ENCODE measurements at regions not wholly inside any gene's neighbourhood (a gene's known extent, or its start where the extent isn't known, plus 50 kb on each side); places are given as distances from the start of the nearest gene placed in this dataset.
"Not testable (repeated sequence)": the region's sequence is repeated elsewhere in the genome, so short reads cannot be mapped to it uniquely, and the experiment has no call there.

DNA sequence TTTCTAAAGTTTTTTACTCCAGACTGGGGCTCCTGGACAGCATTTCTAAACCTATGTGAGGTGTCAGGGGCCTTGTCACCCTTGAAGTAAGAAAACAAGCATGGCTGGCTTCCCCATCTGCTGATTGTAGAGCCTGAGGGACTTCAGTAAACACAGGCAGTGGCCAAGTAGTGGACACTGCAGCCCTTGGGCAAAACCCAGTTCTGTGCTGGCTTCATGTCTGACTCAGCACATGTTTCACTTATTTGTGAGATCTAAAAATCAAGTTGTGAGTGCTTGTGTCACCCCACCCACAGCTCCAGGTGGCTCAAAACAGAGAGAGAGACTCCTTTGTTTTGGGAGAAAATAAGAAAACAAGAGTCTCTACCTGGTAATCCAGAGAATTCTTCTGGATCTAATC, 660.3 kb upstream of the VRK2 start:
- no peak for TF ChIP-seq TAF1 (IDR thresholded peaks at IDR 0.05; ENCODE audit: borderline replicate concordance, low read depth, low read length)
- TF ChIP-seq POLR2AphosphoS5 (IDR thresholded peaks at IDR 0.05; ENCODE audit: low read depth, low read length), result no peak
- no peak for TF ChIP-seq POLR2A (IDR thresholded peaks at IDR 0.05; ENCODE audit: low read depth, low read length)
- FAIRE-seq (no peak), DNase-seq (ENCODE audit: insufficient read length) (no peak)

DNA sequence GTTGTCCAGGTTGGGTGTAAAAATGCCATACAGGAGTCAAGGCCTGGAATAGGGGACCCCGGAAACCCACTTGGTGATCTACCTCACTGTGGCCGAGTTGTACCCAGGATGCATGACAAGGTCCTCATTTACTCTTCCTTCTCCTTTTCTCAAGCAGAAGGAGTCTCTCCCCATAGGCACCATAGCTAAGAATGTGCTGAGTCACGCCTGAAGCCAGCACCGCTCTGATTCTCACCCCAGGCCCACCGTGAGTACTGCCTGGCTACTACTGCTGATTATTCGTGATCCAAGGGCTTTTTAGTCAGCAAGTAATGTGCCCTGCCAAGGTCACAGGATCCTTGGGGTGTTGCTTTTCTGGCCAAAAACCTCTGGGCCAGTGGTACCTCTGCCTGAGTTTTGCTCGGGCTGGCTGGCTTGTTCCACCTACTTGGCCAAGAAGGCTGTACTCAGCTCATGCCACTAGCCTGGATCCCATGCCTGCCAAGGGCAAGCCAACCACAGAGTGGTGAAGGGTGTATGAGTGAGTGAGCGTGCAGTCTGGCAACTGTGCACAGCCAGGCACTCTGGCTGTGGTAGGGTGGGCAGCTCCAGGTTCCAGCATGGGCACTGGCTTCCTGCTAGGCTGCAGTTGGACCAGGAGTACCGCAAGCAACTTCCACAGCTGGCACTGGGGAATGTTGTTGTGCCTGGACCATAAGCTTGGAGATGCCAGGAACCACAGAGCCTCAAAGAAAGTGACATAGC, 650.1 kb upstream of the VRK2 start:
- FAIRE-seq (no peak), DNase-seq (ENCODE audit: insufficient read length) (no peak)
- TF ChIP-seq TAF1 (IDR thresholded peaks at IDR 0.05; ENCODE audit: borderline replicate concordance, low read depth, low read length) (no peak), POLR2AphosphoS5 (IDR thresholded peaks at IDR 0.05; ENCODE audit: low read depth, low read length) (no peak), POLR2A (IDR thresholded peaks at IDR 0.05; ENCODE audit: low read depth, low read length) (no peak)

DNA sequence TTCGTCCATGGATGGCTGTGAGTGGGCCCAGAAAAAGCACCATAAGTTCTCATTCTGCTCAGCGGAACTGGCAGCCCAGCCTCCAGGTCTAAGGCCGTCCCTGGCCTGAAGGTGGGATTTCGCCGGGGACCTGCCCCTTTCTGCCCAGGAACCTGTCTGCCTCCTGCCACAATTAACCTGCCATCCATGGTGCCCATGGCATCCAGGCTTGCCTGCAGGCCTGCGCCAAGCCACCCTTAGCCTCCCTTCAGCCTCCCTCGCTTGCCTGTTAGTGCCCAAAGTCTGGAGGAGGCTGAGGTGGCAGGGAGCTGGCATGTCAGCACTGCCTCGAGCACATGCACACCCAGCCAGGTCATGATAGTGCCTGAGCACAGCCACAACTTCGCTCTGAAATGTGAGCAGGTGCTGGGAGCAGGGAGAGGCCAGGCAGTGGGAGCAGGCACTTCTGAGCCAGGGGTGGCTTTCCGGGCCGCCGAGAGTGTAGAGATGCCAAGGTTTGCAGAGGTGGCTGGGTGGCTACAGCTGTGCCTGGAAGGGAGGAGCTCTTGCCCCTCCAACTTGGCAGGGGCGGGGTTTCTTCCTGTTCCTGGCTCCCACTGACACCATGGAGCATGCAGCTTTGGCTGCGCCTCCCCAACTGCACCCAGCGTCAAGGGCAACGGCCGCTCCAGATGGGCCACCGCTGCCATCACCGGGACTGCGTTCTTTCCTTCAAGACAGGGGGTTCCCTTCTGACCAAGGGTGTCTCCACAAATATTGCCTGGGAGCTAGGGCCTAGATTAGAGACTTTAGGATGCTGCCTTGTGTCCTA, 648.9 kb upstream of the VRK2 start:
- DNase-seq (ENCODE audit: insufficient read length) (no peak), FAIRE-seq (no peak)
- TF ChIP-seq POLR2A (IDR thresholded peaks at IDR 0.05; ENCODE audit: low read depth, low read length), result no peak
- no peak for TF ChIP-seq TAF1 (IDR thresholded peaks at IDR 0.05; ENCODE audit: borderline replicate concordance, low read depth, low read length)
- no peak for TF ChIP-seq POLR2AphosphoS5 (IDR thresholded peaks at IDR 0.05; ENCODE audit: low read depth, low read length)

DNA sequence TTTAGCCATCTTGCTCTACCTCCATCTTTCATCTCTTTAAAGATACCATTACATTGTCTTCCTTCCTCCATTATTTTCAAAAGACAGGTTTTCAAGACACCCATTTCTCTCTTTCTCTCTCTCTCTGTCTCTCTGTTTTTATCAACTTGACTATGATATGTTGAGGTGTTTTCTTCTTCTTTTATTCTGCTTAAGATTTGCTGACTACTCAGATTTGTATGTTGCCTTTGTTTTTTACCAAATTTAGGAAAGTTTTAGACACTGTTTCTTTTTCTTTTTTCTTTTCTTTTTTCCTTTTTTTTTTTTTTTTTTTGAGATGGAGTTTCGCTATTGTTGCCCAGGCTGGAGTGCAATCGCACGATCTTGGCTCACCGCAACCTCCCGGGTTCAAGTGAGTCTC, 647.5 kb upstream of the VRK2 start:
- DNase-seq (ENCODE audit: insufficient read length) (no peak), FAIRE-seq (no peak)
- TF ChIP-seq POLR2AphosphoS5 (IDR thresholded peaks at IDR 0.05; ENCODE audit: low read depth, low read length), result no peak
- TF ChIP-seq POLR2A (IDR thresholded peaks at IDR 0.05; ENCODE audit: low read depth, low read length), result no peak

DNA sequence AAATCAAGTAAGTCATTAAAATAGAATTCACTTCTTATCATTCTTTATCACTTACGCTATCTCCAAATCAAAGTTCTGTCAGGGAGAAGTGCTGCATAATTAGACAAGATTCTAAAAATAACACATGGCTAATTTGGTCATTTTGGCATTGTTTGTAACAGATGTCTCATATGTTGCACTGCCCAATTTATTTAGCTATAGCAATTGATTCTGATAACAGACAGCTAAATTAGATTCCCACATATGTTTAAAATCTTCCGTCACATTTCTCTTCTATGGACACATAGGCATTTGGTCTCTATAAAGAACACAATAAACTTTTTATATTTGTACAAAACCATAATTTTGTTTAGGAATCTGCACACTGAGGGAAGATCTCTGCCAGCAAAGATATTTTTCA, 644.5 kb upstream of the VRK2 start:
- DNase-seq (ENCODE audit: insufficient read length) (no peak), FAIRE-seq (no peak)
- no peak for TF ChIP-seq TAF1 (IDR thresholded peaks at IDR 0.05; ENCODE audit: borderline replicate concordance, low read depth, low read length)
- TF ChIP-seq POLR2A (IDR thresholded peaks at IDR 0.05; ENCODE audit: low read depth, low read length), result no peak
- TF ChIP-seq POLR2AphosphoS5 (IDR thresholded peaks at IDR 0.05; ENCODE audit: low read depth, low read length), result no peak

DNA sequence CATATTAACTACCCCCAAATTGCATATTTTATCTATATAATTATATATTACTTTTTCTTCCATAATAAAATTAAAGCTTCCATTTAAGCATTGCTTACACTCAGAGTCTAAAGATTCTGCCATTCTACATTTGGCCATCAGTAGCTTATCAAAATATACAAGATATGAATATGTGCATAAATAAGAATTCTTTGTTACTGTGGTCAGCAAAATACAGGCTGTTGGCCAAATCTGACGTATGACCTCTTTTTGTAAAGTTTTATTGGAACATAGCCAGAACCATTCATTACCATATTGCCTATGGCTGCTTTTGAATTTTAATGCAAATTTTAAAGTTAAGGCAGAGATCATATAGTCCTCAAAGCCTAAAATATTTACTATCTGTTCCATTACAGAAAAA, 643.9 kb upstream of the VRK2 start:
- no peak for DNase-seq (ENCODE audit: insufficient read length)
- TF ChIP-seq POLR2A (IDR thresholded peaks at IDR 0.05; ENCODE audit: low read depth, low read length) (no peak), POLR2AphosphoS5 (IDR thresholded peaks at IDR 0.05; ENCODE audit: low read depth, low read length) (no peak), TAF1 (IDR thresholded peaks at IDR 0.05; ENCODE audit: borderline replicate concordance, low read depth, low read length) (no peak)
- no peak for FAIRE-seq

DNA sequence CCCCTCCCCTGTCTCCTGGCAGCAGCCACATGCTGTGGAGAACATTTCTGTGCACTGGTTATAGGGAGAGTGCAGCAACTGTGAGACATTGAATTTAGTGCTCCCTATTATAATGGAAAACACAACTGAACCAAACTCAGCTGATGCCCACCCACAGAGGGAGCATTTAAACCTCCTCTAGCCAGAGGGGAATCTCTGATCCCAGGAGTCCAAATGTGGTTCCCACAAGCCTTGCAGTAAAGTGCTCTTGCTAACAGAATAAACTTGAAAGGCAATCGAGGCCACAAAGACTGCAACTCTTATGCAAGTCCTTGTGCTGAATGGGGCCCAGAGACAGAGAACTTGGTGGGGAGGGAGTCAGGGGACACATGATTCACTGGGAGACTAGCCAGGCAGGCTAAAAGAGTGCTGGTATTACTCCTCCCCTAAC, 638.8 kb upstream of the VRK2 start:
- no peak for TF ChIP-seq POLR2A (IDR thresholded peaks at IDR 0.05; ENCODE audit: low read depth, low read length)
- TF ChIP-seq POLR2AphosphoS5 (IDR thresholded peaks at IDR 0.05; ENCODE audit: low read depth, low read length), result no peak
- TF ChIP-seq TAF1 (IDR thresholded peaks at IDR 0.05; ENCODE audit: borderline replicate concordance, low read depth, low read length), result no peak
- DNase-seq (ENCODE audit: insufficient read length) (no peak), FAIRE-seq (no peak)

DNA sequence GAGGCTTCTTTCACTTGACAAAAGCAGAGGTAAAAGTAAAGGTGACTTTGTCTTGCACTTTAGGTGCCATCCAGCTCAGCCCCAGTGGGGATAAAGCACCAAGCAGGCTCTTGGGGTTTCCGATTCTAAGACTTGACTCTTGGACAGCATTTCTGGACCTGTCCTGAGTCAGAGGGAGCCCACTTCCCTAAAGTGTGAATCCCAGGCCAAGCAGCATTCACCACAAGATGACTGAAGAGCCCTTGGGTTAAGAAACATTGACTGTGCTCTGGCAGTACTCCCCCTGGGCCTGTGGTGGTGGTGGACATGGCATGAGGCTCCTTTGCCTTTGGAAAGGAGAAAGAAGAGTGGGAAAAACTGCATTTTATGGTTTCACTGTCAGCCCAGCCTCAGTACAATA, 638.0 kb upstream of the VRK2 start:
- DNase-seq (ENCODE audit: insufficient read length), result no peak
- no peak for FAIRE-seq
- TF ChIP-seq POLR2A (IDR thresholded peaks at IDR 0.05; ENCODE audit: low read depth, low read length) (no peak), POLR2AphosphoS5 (IDR thresholded peaks at IDR 0.05; ENCODE audit: low read depth, low read length) (no peak), TAF1 (IDR thresholded peaks at IDR 0.05; ENCODE audit: borderline replicate concordance, low read depth, low read length) (no peak)

DNA sequence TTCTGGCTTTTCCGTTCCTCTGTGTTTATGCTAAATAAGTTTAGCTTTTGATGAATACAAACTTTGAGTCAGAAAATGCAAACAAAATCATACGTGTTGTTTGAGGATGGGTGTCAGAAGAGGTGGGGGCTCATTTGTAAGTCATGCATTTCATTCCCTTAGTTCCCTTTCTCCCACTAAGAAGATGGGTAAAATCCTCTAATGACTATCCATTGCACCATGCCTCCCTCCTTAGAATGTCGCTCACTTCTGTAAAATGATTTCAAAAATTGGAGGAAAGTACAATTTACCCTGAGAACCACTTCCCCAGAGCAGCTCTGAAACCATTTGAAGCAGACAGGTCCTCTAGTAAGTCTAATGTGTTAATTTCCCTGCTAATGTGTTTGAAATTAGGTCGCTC, 629.6 kb upstream of the VRK2 start:
- DNase-seq (ENCODE audit: insufficient read length) (no peak), FAIRE-seq (no peak)
- no peak for TF ChIP-seq TAF1 (IDR thresholded peaks at IDR 0.05; ENCODE audit: borderline replicate concordance, low read depth, low read length)
- no peak for TF ChIP-seq POLR2A (IDR thresholded peaks at IDR 0.05; ENCODE audit: low read depth, low read length)
- TF ChIP-seq POLR2AphosphoS5 (IDR thresholded peaks at IDR 0.05; ENCODE audit: low read depth, low read length), result no peak

DNA sequence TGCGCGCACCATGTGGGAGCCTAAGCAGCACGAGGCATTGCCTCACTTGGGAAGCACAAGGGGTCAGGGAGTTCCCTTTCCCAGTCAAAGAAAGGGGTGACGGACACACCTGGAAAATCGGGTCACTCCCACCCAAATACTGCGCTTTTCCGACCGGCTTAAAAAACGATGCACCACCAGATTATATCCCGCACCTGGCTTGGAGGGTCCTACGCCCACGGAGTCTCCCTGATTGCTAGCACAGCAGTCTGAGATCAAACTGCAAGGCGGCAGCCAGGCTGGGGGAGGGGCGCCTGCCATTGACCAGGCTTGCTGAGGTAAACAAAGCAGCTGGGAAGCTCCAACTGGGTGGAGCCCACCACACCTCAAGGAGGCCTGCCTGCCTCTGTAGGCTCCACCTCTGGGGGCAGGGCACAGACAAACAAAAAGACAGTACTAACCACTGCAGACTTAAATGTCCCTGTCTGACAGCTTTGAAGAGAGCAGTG, 627.7 kb upstream of the VRK2 start:
- not testable (repeated sequence) for DNase-seq (ENCODE audit: insufficient read length); FAIRE-seq

DNA sequence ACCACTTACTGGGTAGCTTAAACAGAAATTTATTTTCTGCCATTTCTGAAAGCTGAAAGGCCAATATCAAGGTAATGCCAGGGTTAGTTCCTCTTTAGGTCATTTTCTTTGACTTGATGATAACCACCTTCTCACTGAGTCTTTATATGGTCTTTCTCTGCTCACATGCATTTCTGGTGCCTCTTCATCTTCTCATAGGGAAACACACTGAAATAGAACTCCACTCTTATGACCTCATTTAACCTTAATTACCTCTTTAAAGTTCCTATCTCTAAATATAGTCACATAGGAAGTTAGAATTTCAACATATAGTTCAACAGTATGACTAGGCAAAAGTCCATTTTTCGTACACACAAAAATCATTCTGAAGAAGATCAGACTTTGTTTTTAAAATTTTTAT, 616.8 kb upstream of the VRK2 start:
- FAIRE-seq (no peak), DNase-seq (ENCODE audit: insufficient read length) (no peak)
- no peak for TF ChIP-seq POLR2A (IDR thresholded peaks at IDR 0.05; ENCODE audit: low read depth, low read length)
- TF ChIP-seq POLR2AphosphoS5 (IDR thresholded peaks at IDR 0.05; ENCODE audit: low read depth, low read length), result no peak
- no peak for TF ChIP-seq TAF1 (IDR thresholded peaks at IDR 0.05; ENCODE audit: borderline replicate concordance, low read depth, low read length)

DNA sequence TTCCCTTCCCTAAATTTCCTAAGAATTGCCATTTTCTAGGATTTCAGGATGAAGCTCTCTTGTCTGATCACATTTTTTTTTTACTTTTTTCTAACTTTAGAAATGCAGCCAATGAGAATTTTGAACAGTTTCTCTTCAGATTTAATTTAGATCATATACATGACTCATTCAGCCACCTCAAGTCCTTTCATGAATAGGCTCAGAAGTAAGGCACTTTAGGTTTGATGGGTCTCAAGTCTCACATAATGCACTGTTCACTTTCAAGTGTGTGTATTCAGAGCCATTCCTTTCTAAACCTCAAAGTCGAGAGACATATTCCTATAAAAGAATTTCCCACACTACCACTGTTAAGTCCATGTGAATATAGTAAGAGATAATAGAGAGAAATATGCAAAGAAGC, 614.1 kb upstream of the VRK2 start:
- no peak for DNase-seq (ENCODE audit: insufficient read length)
- TF ChIP-seq POLR2AphosphoS5 (IDR thresholded peaks at IDR 0.05; ENCODE audit: low read depth, low read length) (no peak), TAF1 (IDR thresholded peaks at IDR 0.05; ENCODE audit: borderline replicate concordance, low read depth, low read length) (no peak), POLR2A (IDR thresholded peaks at IDR 0.05; ENCODE audit: low read depth, low read length) (no peak)
- FAIRE-seq, result no peak

All from GM12892 (cell line).